NT2/D1 (cell line): ENCODE measurements at regions not wholly inside any gene's neighbourhood (a gene's known extent, or its start where the extent isn't known, plus 50 kb on each side); places are given as distances from the start of the nearest gene placed in this dataset.

Source experiments
- DNase-seq: peaks from one replicate; pipeline ENCODE4 v3.0.0-alpha.2; 2011; ENCODE audit warnings: low read depth, low spot score
- H3K27me3 ChIP-seq: 2 replicates; pipeline ENCODE4 v1.6.0; 2011; ENCODE audit warnings: mild to moderate bottlenecking; ENCODE audit not compliant: insufficient read length, insufficient read depth
- H3K36me3 ChIP-seq: 2 replicates; pipeline ENCODE4 v1.6.1; 2011; ENCODE audit warnings: mild to moderate bottlenecking, low read length, mixed read lengths; ENCODE audit not compliant: insufficient read depth, insufficient read length
- H3K4me1 ChIP-seq: 2 replicates; pipeline ENCODE4 v1.5.1; 2011; ENCODE audit not compliant: insufficient read depth, insufficient read length
- H3K4me3 ChIP-seq: 2 replicates; pipeline ENCODE4 v1.5.1; 2011; ENCODE audit warnings: low read depth; ENCODE audit not compliant: insufficient read length
- H3K9ac ChIP-seq: 2 replicates; pipeline ENCODE4 v1.6.0; 2011; ENCODE audit warnings: low read depth; ENCODE audit not compliant: insufficient read length
- H3K9me3 ChIP-seq: 2 replicates; pipeline ENCODE4 v1.5.1; 2011; ENCODE audit warnings: mild to moderate bottlenecking, low read length; ENCODE audit not compliant: insufficient read depth
- SUZ12 ChIP-seq: IDR thresholded peaks from 2 replicates; pipeline ENCODE4 v1.6.1; 2011; ENCODE audit not compliant: insufficient read length, insufficient read depth; ENCODE audit errors: extremely low read depth
- YY1 ChIP-seq: IDR thresholded peaks from 2 replicates; pipeline ENCODE4 v1.6.1; 2011; ENCODE audit not compliant: insufficient read length, insufficient read depth
- ZNF274 ChIP-seq: IDR thresholded peaks from 2 replicates; pipeline ENCODE4 v1.6.1; 2011; ENCODE audit warnings: mild to moderate bottlenecking, low read depth, low read length

DNA sequence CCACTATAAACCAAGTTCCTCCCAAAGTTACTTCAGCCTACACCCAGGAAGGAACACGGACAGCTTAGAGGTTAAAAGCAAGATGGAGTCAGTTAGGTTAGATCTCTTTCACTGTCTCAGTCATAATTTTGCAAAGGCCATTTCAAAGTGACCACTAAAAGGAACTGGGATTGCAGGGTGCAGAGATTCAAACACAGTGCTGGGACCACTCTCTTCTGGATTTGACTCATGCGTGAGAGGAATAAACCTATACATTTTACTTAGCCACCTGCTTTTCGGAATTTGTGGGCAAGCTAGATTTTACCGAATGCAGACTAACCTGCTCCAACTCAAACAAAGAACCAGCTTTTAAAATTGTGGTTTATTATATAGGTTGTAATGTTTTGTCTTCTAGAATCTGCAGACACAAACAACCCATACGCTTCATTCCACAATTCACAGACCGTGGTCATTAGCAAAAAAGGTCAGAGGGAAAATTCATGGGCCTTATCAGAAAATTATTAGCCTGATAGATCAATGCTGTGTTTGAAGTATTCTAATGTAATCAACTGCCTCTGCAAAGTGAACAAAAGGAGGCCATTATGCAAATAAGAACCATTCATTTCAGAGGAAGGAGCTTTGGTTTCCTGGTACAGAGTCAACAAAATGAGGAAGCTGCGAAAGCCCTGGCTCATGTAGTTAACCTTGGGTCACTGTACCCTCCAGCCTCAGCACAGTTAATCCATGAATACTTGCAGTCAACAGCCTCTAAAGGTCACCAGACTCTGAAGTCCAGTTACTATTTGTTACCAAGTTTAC, 342.7 kb upstream of the KLF6 start:
- H3K9me3 ChIP-seq: peaks cover 3% of the 10 kb centered on the region; the same call in 1 of the 2 replicates
- H3K4me1 ChIP-seq: no peaks in the 10 kb centered on the region
- H3K27me3 ChIP-seq: no peaks in the 10 kb centered on the region
- no peaks in the 10 kb centered on the region for H3K36me3 ChIP-seq
- no peak for TF ChIP-seq SUZ12
- no peak for TF ChIP-seq ZNF274
- no peak for TF ChIP-seq YY1
- H3K4me3 ChIP-seq: no peak overlapping the region
- no peak overlapping the region for H3K9ac ChIP-seq
- peak; percentile 39 for DNase-seq

- TF ChIP-seq SUZ12 (no peak), ZNF274 (no peak), YY1 (no peak)
- H3K9me3 ChIP-seq: peaks cover 3% of the 10 kb centered on the region; the same call in 1 of the 2 replicates
Observed at GRCh38 chr10:4125776-4126175, 340.8 kb upstream of the KLF6 start.

DNA sequence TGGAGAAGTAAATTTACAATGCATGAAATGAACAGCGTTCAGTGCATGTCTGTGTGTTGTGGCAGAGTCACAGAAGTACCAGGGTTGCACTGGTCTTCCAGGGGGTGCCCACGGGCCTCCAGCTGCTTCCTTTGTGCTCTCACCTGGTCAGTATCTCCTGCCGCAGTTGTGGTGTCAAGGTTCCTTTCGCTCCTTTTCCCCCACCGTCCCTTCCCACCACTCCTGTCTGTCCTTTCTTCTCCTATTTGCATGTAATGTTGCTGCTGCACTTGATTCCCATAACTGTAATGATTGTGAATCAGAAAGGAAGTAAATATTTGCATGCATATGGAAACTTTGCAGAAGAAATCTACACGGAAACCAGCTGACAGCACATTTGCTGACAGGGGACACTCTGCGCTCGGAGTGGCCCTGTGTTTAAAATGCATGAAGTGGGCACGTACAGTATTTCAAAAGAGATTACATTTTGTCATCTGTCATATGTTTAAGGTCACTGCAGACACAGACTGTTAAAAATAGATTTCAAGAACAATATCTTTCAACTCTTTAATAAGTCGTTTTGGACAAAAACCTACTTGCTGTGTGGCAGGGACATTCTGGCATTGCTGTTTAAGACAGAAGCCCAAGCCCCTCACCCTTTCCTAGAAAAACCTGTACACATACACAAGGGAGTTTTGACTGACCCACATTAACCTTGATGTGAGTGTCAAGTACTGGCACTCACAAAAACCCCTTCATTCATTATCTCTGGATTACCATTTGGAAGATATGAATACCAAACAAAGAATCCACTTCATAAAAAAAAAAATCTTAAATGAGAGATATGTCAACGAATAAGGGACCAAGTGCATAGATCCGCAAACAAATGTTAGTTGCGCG, 336.7 kb upstream of the KLF6 start:
- TF ChIP-seq YY1: no peak
- TF ChIP-seq SUZ12: no peak
- TF ChIP-seq ZNF274: no peak
- Histone ChIP-seq H3K27me3 (no peaks in the 10 kb centered on the region), H3K9ac (no peak overlapping the region), H3K4me3 (no peak overlapping the region), H3K9me3 (peaks cover 3% of the 10 kb centered on the region; the same call in 1 of the 2 replicates), H3K36me3 (no peaks in the 10 kb centered on the region), H3K4me1 (no peaks in the 10 kb centered on the region)
- no peak for DNase-seq

More at GRCh38 chr10:4125776-4126175, 340.8 kb upstream of the KLF6 start:
- no peak for DNase-seq
- no peaks in the 10 kb centered on the region for H3K27me3 ChIP-seq
- H3K4me1 ChIP-seq: no peaks in the 10 kb centered on the region
- no peak overlapping the region for H3K4me3 ChIP-seq
- no peak overlapping the region for H3K9ac ChIP-seq
- no peaks in the 10 kb centered on the region for H3K36me3 ChIP-seq

GRCh38 chr10:4120096-4120853, 335.3 kb upstream of the KLF6 start:
- Histone ChIP-seq H3K36me3 (no peaks in the 10 kb centered on the region), H3K4me1 (no peaks in the 10 kb centered on the region), H3K9ac (no peak overlapping the region), H3K9me3 (no peaks in the 10 kb centered on the region), H3K4me3 (no peak overlapping the region), H3K27me3 (no peaks in the 10 kb centered on the region)
- DNase-seq: no peak
- TF ChIP-seq ZNF274 (no peak), SUZ12 (no peak), YY1 (no peak)

DNA sequence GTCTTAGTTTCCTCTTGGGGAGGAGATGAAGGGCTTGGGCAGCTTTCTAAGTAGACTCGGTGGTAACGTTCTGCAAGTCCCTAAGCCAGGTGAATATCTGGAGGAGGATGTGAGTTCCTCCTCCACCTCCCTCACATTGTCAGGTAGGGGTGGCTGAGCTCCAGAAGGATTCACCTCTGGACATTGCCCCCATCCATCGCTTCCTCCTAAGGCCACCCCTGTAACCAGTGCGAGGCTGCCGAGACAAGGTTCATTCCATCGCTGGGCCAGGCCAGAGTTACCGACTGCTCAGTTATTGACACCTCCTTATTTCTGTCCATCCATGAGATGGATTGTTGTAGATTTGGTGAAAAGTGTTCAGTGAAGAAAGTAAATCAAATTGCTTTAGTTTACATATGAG, 334.1 kb upstream of the KLF6 start:
- H3K27me3 ChIP-seq: no peaks in the 10 kb centered on the region
- TF ChIP-seq YY1 (no peak), ZNF274 (no peak), SUZ12 (no peak)
- no peaks in the 10 kb centered on the region for H3K36me3 ChIP-seq
- H3K4me3 ChIP-seq: no peak overlapping the region
- no peaks in the 10 kb centered on the region for H3K9me3 ChIP-seq
- DNase-seq: no peak
- H3K9ac ChIP-seq: no peak overlapping the region
- H3K4me1 ChIP-seq: no peaks in the 10 kb centered on the region

DNA sequence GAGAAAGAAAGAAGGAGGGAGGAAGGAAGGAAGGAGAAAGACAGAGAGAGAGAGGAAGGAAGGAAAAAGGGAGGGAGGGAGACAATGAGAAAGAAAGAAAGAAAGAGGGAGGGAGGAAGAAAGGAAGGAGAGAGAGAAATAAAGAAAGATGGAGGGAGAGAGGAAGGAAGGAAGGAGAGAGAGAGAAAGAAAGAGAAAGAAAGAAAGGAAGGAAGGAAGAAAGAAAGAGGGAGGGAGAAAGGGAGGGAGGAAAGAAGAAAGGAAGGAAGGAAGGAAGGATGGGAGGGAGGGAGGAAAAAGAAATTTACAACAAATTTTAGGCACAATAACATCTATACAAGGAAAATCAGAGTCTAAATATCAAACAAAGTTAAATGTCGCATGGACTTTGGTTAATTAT, 332.6 kb upstream of the KLF6 start:
- Histone ChIP-seq H3K4me3 (no peak overlapping the region), H3K9me3 (no peaks in the 10 kb centered on the region), H3K36me3 (no peaks in the 10 kb centered on the region), H3K9ac (no peak overlapping the region), H3K27me3 (no peaks in the 10 kb centered on the region), H3K4me1 (no peaks in the 10 kb centered on the region)
- no peak for TF ChIP-seq ZNF274
- no peak for TF ChIP-seq YY1
- no peak for TF ChIP-seq SUZ12
- no peak for DNase-seq

DNA sequence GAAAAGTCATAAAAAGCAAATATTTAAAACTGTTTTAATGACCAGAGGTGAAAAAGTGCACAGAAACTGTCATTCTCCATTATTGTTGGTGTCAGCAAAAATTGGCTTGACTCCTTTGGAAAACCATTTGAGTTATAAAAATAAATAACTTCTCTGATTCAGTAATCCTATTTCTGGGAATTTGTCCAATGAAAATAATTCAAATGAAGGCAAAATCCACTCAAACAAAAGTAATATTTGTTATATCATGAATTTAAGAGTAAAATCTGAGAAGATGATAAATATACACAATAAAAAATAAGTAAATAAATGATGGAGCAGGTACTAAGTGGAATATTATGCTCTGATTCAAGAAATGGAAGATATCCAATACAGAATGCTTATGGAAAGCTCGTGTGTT, 326.6 kb upstream of the KLF6 start:
- H3K9me3 ChIP-seq: no peaks in the 10 kb centered on the region
- H3K27me3 ChIP-seq: no peaks in the 10 kb centered on the region
- TF ChIP-seq YY1: no peak
- TF ChIP-seq SUZ12: no peak
- no peak for TF ChIP-seq ZNF274
- no peaks in the 10 kb centered on the region for H3K36me3 ChIP-seq
- no peak for DNase-seq
- no peaks in the 10 kb centered on the region for H3K4me1 ChIP-seq
- H3K4me3 ChIP-seq: no peak overlapping the region
- H3K9ac ChIP-seq: no peak overlapping the region
